ENCODE measurements at regions not wholly inside any gene's neighbourhood (a gene's known extent, or its start where the extent isn't known, plus 50 kb on each side); places are given as distances from the start of the nearest gene placed in this dataset.

DNA sequence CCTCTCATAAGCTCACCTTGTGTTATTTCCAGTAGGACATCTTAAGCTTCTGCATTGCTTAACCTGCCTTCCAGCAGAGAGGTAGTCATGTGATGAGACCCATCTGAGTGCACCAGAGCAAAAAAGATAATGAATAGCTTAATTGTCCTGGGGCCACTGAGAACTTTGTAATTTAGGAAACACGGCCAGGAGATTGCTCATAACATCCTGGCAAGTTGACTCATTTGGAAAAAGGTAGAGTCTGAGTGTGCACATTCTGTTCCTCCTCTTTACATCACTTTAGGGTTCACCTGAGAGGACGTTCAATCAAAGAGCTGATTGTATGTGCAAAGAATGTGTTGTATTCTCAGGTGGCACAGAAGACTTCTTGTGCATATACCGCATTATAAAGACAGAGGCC, 830.2 kb upstream of the SOX11 start:
- ATAC-seq (no peak), FAIRE-seq (no peak), DNase-seq (no peak)
- 44 to 64% methylated on average over 3 of the region's 3 CpGs for WGBS, 2 donors
- Histone ChIP-seq H3K27me3 (no peaks in the 10 kb centered on the region), H3K4me1 (no peaks in the 10 kb centered on the region), H3K27ac (no peak overlapping the region), H3K4me3 (no peak overlapping the region), H3K9me3 (no peaks in the 10 kb centered on the region), H3K36me3 (no peaks in the 10 kb centered on the region)
- intact Hi-C loops (cut with DNase I) = no loop called here
- TF ChIP-seq, protein P1, sequence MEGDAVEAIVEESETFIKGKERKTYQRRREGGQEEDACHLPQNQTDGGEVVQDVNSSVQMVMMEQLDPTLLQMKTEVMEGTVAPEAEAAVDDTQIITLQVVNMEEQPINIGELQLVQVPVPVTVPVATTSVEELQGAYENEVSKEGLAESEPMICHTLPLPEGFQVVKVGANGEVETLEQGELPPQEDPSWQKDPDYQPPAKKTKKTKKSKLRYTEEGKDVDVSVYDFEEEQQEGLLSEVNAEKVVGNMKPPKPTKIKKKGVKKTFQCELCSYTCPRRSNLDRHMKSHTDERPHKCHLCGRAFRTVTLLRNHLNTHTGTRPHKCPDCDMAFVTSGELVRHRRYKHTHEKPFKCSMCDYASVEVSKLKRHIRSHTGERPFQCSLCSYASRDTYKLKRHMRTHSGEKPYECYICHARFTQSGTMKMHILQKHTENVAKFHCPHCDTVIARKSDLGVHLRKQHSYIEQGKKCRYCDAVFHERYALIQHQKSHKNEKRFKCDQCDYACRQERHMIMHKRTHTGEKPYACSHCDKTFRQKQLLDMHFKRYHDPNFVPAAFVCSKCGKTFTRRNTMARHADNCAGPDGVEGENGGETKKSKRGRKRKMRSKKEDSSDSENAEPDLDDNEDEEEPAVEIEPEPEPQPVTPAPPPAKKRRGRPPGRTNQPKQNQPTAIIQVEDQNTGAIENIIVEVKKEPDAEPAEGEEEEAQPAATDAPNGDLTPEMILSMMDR (IDR thresholded peaks at IDR 0.05) = no peak

DNA sequence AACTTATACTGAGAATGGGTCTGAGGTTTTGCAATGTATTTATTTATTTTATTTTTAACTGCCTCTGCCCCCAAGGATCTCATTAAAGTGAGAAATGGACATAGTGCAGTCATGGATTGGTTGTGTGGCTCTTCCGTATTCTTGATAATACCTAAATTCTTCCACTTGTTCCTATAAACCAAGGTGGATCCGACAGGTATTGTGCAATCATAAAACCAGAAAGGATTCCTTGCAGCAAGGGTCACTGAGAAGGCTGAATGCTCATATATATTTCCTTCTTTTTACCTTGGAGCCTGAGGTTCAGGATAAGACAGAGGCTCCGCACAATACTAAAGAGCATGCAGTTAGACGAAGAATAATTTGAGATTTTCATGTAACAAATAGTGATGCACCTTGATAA, 826.0 kb upstream of the SOX11 start:
- Histone ChIP-seq H3K4me3 (no peak overlapping the region), H3K4me1 (no peaks in the 10 kb centered on the region), H3K9me3 (no peaks in the 10 kb centered on the region), H3K36me3 (no peaks in the 10 kb centered on the region), H3K27ac (no peak overlapping the region), H3K27me3 (no peaks in the 10 kb centered on the region)
- DNase-seq (no peak), FAIRE-seq (no peak), ATAC-seq (no peak)
- intact Hi-C loops (cut with DNase I) = no loop called here
- TF ChIP-seq, protein P1 (IDR thresholded peaks at IDR 0.05) = no peak
- 78 to 85% methylated on average over 4 of the region's 4 CpGs for WGBS, 2 donors

DNA sequence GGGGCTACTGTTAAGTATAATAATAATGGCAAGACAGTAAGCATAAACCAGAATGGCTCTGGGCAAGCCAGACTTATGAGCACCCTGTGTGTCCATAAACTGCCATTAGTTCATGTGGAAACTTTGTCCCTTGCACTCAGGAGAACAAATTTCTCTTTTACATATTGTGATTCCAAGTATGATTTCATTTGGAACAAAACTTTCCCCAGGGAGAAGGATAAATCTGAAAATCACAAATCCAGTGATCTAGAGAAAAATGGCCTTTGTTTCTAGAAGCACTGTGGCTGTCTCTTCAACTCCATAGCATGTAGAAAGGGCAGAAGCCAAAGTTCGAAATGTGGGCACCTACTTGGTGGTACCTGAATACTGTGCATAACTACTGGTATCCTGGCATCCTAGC, 823.7 kb upstream of the SOX11 start:
- TF ChIP-seq, protein P1 (IDR thresholded peaks at IDR 0.05) = no peak
- intact Hi-C loops (cut with DNase I) = no loop called here
- Histone ChIP-seq H3K4me3 (no peak overlapping the region), H3K9me3 (no peaks in the 10 kb centered on the region), H3K4me1 (no peaks in the 10 kb centered on the region), H3K36me3 (no peaks in the 10 kb centered on the region), H3K27me3 (no peaks in the 10 kb centered on the region), H3K27ac (no peak overlapping the region)
- 43 to 62% methylated on average over 1 of the region's 1 CpG for WGBS, 2 donors
- no peak for DNase-seq
- no peak for ATAC-seq
- no peak for FAIRE-seq

DNA sequence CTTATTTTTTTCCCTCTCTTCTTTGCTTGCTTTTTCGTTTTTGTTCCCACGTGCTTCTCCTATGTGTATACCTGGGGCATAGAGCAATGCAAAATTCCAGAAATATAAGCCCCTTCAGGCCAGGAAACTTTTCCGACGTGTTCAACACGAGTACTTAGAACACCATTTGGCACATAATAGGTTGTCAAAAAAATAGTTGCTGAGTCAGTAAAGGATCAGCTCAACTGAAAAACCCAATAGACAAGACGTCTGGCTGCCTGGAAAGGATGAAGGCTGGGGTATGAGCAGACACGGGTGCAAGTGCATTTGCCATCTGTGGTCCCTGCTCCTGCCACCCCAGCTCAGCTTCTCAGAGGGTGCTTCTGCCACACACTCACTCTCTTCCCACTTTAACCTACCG, 823.0 kb upstream of the SOX11 start:
- no peak for ATAC-seq
- no peaks in the 10 kb centered on the region for H3K36me3 ChIP-seq
- FAIRE-seq = no peak
- H3K27ac ChIP-seq = no peak overlapping the region
- H3K27me3 ChIP-seq = no peaks in the 10 kb centered on the region
- no peak for DNase-seq
- no peaks in the 10 kb centered on the region for H3K9me3 ChIP-seq
- H3K4me3 ChIP-seq = no peak overlapping the region
- WGBS, 2 donors = 55 to 69% methylated on average over 8 of the region's 8 CpGs
- TF ChIP-seq, protein P1 (IDR thresholded peaks at IDR 0.05) = no peak
- H3K4me1 ChIP-seq = no peaks in the 10 kb centered on the region
- intact Hi-C loops (cut with DNase I) = no loop called here

DNA sequence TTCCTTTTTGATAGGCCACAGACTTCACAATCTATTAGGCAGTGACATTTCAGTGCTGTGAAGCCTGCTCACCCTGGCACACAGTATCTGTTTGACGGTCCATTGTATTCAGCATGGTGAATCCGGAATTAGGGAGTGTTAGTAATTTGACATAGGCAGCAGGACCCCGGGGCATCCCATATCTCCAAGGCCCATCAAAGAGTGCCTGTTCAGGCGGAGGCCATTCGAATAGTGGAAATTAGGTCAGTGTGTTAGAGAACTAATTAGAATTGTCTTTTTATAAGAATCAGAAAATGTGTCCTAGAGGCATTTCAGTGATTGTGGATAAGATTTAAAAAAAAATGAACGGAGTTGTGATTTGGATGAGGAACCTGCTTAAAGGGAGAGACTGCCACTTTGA, 818.8 kb upstream of the SOX11 start:
- no peaks in the 10 kb centered on the region for H3K4me1 ChIP-seq
- no peak for ATAC-seq
- no peak overlapping the region for H3K27ac ChIP-seq
- intact Hi-C loops (cut with DNase I) = no loop called here
- no peaks in the 10 kb centered on the region for H3K9me3 ChIP-seq
- no peaks in the 10 kb centered on the region for H3K27me3 ChIP-seq
- no peaks in the 10 kb centered on the region for H3K36me3 ChIP-seq
- H3K4me3 ChIP-seq = no peak overlapping the region
- TF ChIP-seq, protein P1 (IDR thresholded peaks at IDR 0.05) = no peak
- no peak for DNase-seq
- no peak for FAIRE-seq
- WGBS, 2 donors = 71 to 84% methylated on average over 6 of the region's 6 CpGs

Data from pancreas (tissue), 10 donors.